AG04450 (cell line): ENCODE measurements at regions not wholly inside any gene's neighbourhood (a gene's known extent, or its start where the extent isn't known, plus 50 kb on each side); places are given as distances from the start of the nearest gene placed in this dataset.

Source experiments
- CTCF ChIA-PET: fragments of 300-600, 350-600 bp; formaldehyde crosslinking; extraction: SDS; loops from one replicate; lab custom pipeline; 2022; ENCODE audit warnings: antibody characterized with exemption, inconsistent platforms; lab: Charles Lee
- POLR2A ChIA-PET: fragments of 350-600 bp; formaldehyde crosslinking; extraction: SDS; loops from one replicate; lab custom pipeline; 2021; ENCODE audit warnings: antibody characterized with exemption, inconsistent platforms; lab: Yijun Ruan, JAX
- DNase-seq: peaks from one replicate; pipeline ENCODE4 v3.0.0-alpha.2; 2011; ENCODE audit warnings: low read depth, low spot score
- H3K27ac ChIP-seq: one replicate; pipeline ENCODE4 v1.5.1; 2012; ENCODE audit warnings: low read depth, low read length, control low read depth
- H3K27me3 ChIP-seq: one replicate; pipeline ENCODE4 v1.6.0; 2012; ENCODE audit warnings: low read length; ENCODE audit not compliant: control insufficient read depth, insufficient read depth
- H3K4me3 ChIP-seq: 2 replicates; pipeline ENCODE4 v1.5.1; 2011; ENCODE audit warnings: mild to moderate bottlenecking, low read depth, low read length, control low read depth
- H3K9me3 ChIP-seq: 2 replicates; pipeline ENCODE4 v1.5.1; 2012; ENCODE audit warnings: low read length; ENCODE audit not compliant: control insufficient read depth, insufficient read depth
- TF ChIP-seq, protein P1 (sequence below): IDR thresholded peaks from 2 replicates; pipeline ENCODE4 v1.5.1; 2011; ENCODE audit warnings: low read depth, low read length, control low read depth, inconsistent platforms

DNA sequence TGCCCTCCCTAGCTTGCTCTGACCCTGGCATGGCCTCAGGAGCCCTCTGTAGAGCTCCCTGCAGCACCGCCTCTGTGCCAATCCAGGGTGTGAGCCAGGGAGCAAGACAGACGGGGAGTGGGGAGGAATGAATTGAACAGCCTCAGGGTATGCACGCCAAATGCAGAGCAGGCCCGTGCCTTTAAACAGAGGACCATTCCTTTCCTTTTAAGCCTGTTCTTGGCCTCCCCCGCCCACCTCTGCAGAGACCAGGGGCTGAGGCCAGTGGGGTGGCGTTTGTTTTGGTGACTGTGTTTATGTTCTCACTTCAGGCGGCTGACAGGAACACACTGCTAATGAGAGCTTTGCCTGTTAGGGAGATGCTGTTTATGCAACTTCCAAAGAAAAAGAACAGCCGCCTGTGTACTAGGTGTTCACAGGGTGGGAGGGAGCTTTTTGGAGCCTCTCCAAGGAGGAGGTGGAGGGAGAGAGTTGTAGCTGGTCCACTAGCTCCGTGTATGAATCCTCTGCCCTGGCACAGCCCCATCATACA is 528.1 kb upstream of the DPP6 start:
- TF ChIP-seq, protein P1, sequence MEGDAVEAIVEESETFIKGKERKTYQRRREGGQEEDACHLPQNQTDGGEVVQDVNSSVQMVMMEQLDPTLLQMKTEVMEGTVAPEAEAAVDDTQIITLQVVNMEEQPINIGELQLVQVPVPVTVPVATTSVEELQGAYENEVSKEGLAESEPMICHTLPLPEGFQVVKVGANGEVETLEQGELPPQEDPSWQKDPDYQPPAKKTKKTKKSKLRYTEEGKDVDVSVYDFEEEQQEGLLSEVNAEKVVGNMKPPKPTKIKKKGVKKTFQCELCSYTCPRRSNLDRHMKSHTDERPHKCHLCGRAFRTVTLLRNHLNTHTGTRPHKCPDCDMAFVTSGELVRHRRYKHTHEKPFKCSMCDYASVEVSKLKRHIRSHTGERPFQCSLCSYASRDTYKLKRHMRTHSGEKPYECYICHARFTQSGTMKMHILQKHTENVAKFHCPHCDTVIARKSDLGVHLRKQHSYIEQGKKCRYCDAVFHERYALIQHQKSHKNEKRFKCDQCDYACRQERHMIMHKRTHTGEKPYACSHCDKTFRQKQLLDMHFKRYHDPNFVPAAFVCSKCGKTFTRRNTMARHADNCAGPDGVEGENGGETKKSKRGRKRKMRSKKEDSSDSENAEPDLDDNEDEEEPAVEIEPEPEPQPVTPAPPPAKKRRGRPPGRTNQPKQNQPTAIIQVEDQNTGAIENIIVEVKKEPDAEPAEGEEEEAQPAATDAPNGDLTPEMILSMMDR: no peak
- DNase-seq: no peak
- ChIA-PET POLR2A (no interaction called here), CTCF (no interaction called here)
- H3K4me3 ChIP-seq: no peak overlapping the region
- H3K9me3 ChIP-seq: peaks cover 63% of the 10 kb centered on the region
- H3K27me3 ChIP-seq: no peaks in the 10 kb centered on the region
- H3K27ac ChIP-seq: no peak overlapping the region

DNA sequence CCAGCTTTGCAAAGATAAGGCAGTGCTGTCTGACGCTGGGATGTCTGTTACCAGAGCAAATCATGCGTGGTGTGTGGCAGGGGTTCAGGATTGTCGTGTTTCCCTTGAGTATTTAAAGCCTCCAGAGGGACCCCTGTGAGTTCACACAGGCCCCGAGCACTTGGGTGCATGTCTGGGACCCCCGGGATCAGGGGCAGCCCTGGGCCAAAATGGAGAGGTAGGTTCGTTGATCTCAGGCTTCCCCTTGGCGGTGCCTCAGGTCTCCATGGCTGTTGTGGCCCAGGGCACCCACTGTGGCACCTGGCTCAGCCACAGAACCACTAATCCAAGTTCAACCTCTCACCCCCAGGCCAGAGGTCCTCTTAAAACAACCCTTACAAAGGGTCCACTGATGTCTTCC is 523.1 kb upstream of the DPP6 start:
- no peak for DNase-seq
- ChIA-PET CTCF (no interaction called here), POLR2A (no interaction called here)
- peaks cover 55% of the 10 kb centered on the region for H3K9me3 ChIP-seq
- H3K27me3 ChIP-seq: no peaks in the 10 kb centered on the region
- no peak overlapping the region for H3K4me3 ChIP-seq
- TF ChIP-seq, protein P1: no peak
- no peak overlapping the region for H3K27ac ChIP-seq

DNA sequence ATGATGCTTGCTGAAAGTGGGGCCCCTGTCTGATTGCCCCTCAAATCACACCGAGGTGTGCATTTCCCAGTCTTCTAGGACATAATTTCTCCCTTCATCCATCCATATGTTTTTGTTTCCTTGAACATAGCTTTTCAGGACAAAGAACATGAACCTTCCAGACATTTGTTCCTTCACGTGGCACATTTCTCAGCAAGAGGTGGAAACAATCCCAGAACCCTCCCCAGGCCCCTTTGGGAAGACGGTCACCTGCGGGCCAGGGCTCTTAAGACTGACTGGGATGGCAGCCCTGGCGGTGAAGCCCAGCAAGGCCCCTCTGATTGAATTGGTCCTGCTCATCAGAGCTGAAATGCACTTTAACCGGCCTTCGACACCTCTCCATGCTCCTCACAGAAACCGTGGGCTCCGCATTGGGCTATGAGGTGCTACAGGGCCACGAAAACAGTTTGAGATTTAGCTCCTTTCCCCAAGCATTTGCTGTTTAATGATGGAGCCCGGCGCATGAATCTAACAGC is 522.5 kb upstream of the DPP6 start:
- ChIA-PET POLR2A (no interaction called here), CTCF (no interaction called here)
- no peak overlapping the region for H3K27ac ChIP-seq
- no peak overlapping the region for H3K4me3 ChIP-seq
- DNase-seq: no peak
- no peaks in the 10 kb centered on the region for H3K27me3 ChIP-seq
- peaks cover 49% of the 10 kb centered on the region for H3K9me3 ChIP-seq
- TF ChIP-seq, protein P1: no peak

DNA sequence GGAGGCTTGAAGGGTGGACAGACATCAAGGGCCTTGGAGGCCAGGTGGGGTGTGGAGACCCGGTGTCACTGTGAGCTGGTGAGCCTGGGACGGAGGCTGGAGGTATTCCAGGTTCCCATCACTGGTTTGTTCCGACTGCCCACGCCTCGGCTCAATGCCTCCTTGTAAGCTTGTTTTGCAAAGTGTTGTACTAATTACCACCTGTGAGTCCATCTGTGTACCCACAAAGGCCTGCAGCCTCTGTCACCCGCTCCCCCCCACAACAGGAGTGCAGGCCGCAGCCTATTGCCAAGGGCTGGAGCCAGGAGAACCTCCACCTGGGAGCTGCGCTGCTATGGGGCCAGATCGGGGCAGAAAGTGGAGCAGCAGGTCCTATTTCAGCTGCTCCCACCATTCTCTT is 521.8 kb upstream of the DPP6 start:
- no peaks in the 10 kb centered on the region for H3K27me3 ChIP-seq
- no peak for DNase-seq
- H3K27ac ChIP-seq: no peak overlapping the region
- H3K4me3 ChIP-seq: no peak overlapping the region
- peaks cover 46% of the 10 kb centered on the region for H3K9me3 ChIP-seq
- ChIA-PET CTCF (no interaction called here), POLR2A (no interaction called here)
- TF ChIP-seq, protein P1: no peak

DNA sequence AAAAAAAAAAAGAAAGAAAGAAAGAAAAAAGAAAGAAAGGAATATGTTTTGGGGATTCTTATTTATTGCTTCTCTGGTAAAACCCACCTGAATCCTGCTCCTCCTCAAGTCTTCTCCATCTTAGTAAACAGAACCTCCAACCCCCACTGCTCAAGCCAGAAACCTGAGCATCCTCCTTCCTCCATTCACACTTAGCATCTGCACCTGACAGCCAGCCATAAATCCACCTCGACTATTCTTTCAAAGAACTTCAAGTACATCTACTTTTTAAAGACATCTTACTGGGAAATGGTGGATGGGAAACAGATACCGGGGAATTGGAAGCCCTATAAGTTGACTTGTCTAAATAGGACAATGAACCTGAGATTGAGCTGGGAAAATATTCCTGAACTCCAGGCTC is 519.9 kb upstream of the DPP6 start:
- Histone ChIP-seq H3K4me3 (no peak overlapping the region), H3K27me3 (no peaks in the 10 kb centered on the region), H3K9me3 (peaks cover 53% of the 10 kb centered on the region), H3K27ac (no peak overlapping the region)
- DNase-seq: no peak
- TF ChIP-seq, protein P1: no peak
- ChIA-PET CTCF (no interaction called here), POLR2A (no interaction called here)
